ENCODE measurements at regions not wholly inside any gene's neighbourhood (a gene's known extent, or its start where the extent isn't known, plus 50 kb on each side); places are given as distances from the start of the nearest gene placed in this dataset.

DNA sequence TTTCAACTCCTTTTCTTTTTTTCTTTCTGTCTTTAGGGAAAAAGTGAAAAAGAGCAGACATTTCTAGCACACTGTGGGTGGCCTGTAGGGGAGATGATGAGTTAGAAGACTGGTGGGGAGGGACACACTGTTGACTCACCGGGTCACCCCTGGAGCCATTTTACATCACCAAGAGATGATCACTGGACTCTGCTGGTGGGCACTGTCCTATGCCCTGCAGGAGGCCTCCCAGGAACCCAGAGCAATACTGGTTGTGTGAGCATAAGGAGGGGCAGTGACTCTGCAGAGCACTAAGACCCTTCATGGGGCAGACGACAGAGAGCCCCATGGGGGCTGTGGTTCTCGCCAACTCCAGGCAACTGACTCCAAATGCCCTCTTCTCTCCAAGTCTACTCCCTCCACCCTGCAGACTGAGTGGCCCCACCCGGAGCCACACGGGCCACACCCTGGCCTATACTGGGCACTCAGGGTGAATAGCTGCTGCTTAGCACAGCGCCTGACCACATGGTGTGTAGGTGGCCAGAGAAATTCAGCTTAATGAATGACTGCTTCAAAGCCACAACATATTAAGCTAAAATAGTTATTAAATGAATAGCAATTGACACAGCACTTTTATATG is 177.5 kb downstream of the CDC5L start:
- TF ChIP-seq CTCF (IDR thresholded peaks at IDR 0.05) (no peak), POLR2A (IDR thresholded peaks at IDR 0.05) (no peak)
